Glutamatergic neuron (in vitro differentiated cells): ENCODE measurements at regions not wholly inside any gene's neighbourhood (a gene's known extent, or its start where the extent isn't known, plus 50 kb on each side); places are given as distances from the start of the nearest gene placed in this dataset.

Experiments
- DNase-seq: peaks from one replicate; pipeline ENCODE4 v3.0.0; 2022
- H3K27ac Mint-ChIP-seq: one replicate; pipeline ENCODE4 v1.8.0; 2020; ENCODE audit warnings: mild to moderate bottlenecking, mixed read lengths, inconsistent platforms; ENCODE audit not compliant: unreplicated experiment
- H3K27me3 Mint-ChIP-seq: one replicate; pipeline ENCODE4 v1.8.0; 2020; ENCODE audit warnings: mild to moderate bottlenecking, moderate library complexity, mixed read lengths, inconsistent platforms; ENCODE audit not compliant: unreplicated experiment
- H3K36me3 Mint-ChIP-seq: one replicate; pipeline ENCODE4 v1.8.0; 2020; ENCODE audit warnings: mild to moderate bottlenecking, mixed read lengths, inconsistent platforms; ENCODE audit not compliant: unreplicated experiment
- H3K4me1 Mint-ChIP-seq: one replicate; pipeline ENCODE4 v1.8.0; 2020; ENCODE audit warnings: mild to moderate bottlenecking, low read depth, mixed read lengths, inconsistent platforms; ENCODE audit not compliant: unreplicated experiment
- H3K4me3 Mint-ChIP-seq: one replicate; pipeline ENCODE4 v1.8.0; 2020; ENCODE audit warnings: mild to moderate bottlenecking, mixed read lengths, inconsistent platforms; ENCODE audit not compliant: unreplicated experiment
- H3K9me3 Mint-ChIP-seq: one replicate; pipeline ENCODE4 v1.8.0; 2020; ENCODE audit warnings: mild to moderate bottlenecking, moderate library complexity, mixed read lengths, inconsistent platforms; ENCODE audit not compliant: unreplicated experiment
- TF ChIP-seq, protein P1 (sequence below): fragments of 200-600 bp; sonication (generic); IDR thresholded peaks from one replicate; pipeline ENCODE4 v1.5.0; 2021; ENCODE audit not compliant: partially characterized antibody, unreplicated experiment

GRCh38 chr16:85445064-85445778 lies 167.9 kb upstream of the GSE1 start:
- peak overlapping the region; percentile 12 for H3K27ac Mint-ChIP-seq
- no peak overlapping the region for H3K4me3 Mint-ChIP-seq
- no peak for DNase-seq
- TF ChIP-seq, protein P1, sequence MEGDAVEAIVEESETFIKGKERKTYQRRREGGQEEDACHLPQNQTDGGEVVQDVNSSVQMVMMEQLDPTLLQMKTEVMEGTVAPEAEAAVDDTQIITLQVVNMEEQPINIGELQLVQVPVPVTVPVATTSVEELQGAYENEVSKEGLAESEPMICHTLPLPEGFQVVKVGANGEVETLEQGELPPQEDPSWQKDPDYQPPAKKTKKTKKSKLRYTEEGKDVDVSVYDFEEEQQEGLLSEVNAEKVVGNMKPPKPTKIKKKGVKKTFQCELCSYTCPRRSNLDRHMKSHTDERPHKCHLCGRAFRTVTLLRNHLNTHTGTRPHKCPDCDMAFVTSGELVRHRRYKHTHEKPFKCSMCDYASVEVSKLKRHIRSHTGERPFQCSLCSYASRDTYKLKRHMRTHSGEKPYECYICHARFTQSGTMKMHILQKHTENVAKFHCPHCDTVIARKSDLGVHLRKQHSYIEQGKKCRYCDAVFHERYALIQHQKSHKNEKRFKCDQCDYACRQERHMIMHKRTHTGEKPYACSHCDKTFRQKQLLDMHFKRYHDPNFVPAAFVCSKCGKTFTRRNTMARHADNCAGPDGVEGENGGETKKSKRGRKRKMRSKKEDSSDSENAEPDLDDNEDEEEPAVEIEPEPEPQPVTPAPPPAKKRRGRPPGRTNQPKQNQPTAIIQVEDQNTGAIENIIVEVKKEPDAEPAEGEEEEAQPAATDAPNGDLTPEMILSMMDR: no peak
- H3K36me3 Mint-ChIP-seq: no peaks in the 10 kb centered on the region
- H3K4me1 Mint-ChIP-seq: peaks cover 42% of the 10 kb centered on the region
- H3K27me3 Mint-ChIP-seq: peaks cover 24% of the 10 kb centered on the region
- peaks cover 32% of the 10 kb centered on the region for H3K9me3 Mint-ChIP-seq

- Mint-ChIP-seq H3K4me3 (no peak overlapping the region), H3K4me1 (peaks cover 41% of the 10 kb centered on the region), H3K27me3 (peaks cover 23% of the 10 kb centered on the region), H3K36me3 (no peaks in the 10 kb centered on the region), H3K27ac (peak overlapping the region; percentile 22), H3K9me3 (peaks cover 33% of the 10 kb centered on the region)
- DNase-seq: no peak
- TF ChIP-seq, protein P1: no peak
Measured at GRCh38 chr16:85445779-85446222, 167.3 kb upstream of the GSE1 start.

- Mint-ChIP-seq H3K36me3 (no peaks in the 10 kb centered on the region), H3K27ac (peak overlapping the region; percentile 98), H3K27me3 (peaks cover 21% of the 10 kb centered on the region), H3K4me3 (peak overlapping the region; percentile 49), H3K9me3 (peaks cover 31% of the 10 kb centered on the region), H3K4me1 (peaks cover 46% of the 10 kb centered on the region)
- TF ChIP-seq, protein P1: no peak
- no peak for DNase-seq
Measured at GRCh38 chr16:85446951-85447692, 166.0 kb upstream of the GSE1 start.

- Mint-ChIP-seq H3K4me3 (peak overlapping the region; percentile 72), H3K27me3 (peaks cover 21% of the 10 kb centered on the region), H3K36me3 (no peaks in the 10 kb centered on the region), H3K9me3 (peaks cover 28% of the 10 kb centered on the region), H3K27ac (peak overlapping the region; percentile 98), H3K4me1 (peaks cover 44% of the 10 kb centered on the region)
- TF ChIP-seq, protein P1: no peak
- DNase-seq: no peak
Measured at GRCh38 chr16:85447693-85448313, 165.3 kb upstream of the GSE1 start.
